Gastrocnemius medialis (tissue), 4 donors: ENCODE measurements at regions not wholly inside any gene's neighbourhood (a gene's known extent, or its start where the extent isn't known, plus 50 kb on each side); places are given as distances from the start of the nearest gene placed in this dataset.

Source experiments
- ATAC-seq, 2 donors: fragments of 150-250 bp; one replicate each; pipeline ENCODE4 v1.9.1; 2016
- DNase-seq, 2 donors: peaks; one replicate each; pipeline ENCODE4 v3.0.0-alpha.2; 2019
- H3K27ac ChIP-seq, 4 donors: fragments of 200-600 bp; sonication (generic); 1 replicate in 1 of 4; 2 replicates in 3 of 4; pipeline ENCODE4 v1.5.1; 2016 to 2018; ENCODE audit warnings: mild to moderate bottlenecking in 2 of 4, moderate library complexity in 1 of 4
- H3K27me3 ChIP-seq, 3 donors: fragments of 200-600 bp; sonication (generic) in 2 of 3; 1 replicate in 1 of 3; 2 replicates in 2 of 3; pipeline versions ENCODE4 v1.5.1 to v1.6.0; 2016 to 2019; ENCODE audit warnings: mild to moderate bottlenecking in 1 of 3, moderate library complexity in 1 of 3
- H3K36me3 ChIP-seq, 2 donors: fragments of 200-600 bp; sonication (generic) in 1 of 2; one replicate each; pipeline ENCODE4 v1.5.1; 2017 to 2018
- H3K4me1 ChIP-seq, 2 donors: fragments of 200-600 bp; sonication (generic) in 1 of 2; one replicate each; pipeline ENCODE4 v1.5.1; 2016 to 2017; ENCODE audit warnings: mild to moderate bottlenecking in 2 of 2
- H3K4me3 ChIP-seq, 4 donors: fragments of 200-600 bp; sonication (generic) in 3 of 4; 1 replicate in 1 of 4; 2 replicates in 3 of 4; pipeline ENCODE4 v1.5.1; 2016 to 2019; ENCODE audit warnings: mild to moderate bottlenecking in 2 of 4
- H3K9me3 ChIP-seq, 3 donors: fragments of 200-600 bp; sonication (generic) in 2 of 3; 1 replicate in 1 of 3; 2 replicates in 2 of 3; pipeline ENCODE4 v1.5.1; 2016 to 2019
- POLR2A ChIP-seq, 2 donors: fragments of 450-650 bp; IDR thresholded peaks; one replicate each; pipeline ENCODE4 v1.6.1; 2017; ENCODE audit warnings: antibody characterized with exemption in 2 of 2, mild to moderate bottlenecking in 2 of 2, moderate library complexity in 2 of 2
- in situ Hi-C, 4 donors: fragments of 200-750 bp; cut with MboI; loops; one replicate each; pipeline versions ENCODE4 v1.15.0 to v1.8.0; 2017; ENCODE audit warnings: low sequenced_read_pairs in 4 of 4
- intact Hi-C: fragments of 100-400 bp; cut with DNase I; formaldehyde crosslinking; loops from one replicate; pipeline ENCODE4 v1.15.1; 2023; ENCODE audit warnings: low total_unique reads
- TF ChIP-seq, protein P1 (sequence below), 5 experiments: fragments of 450-650 bp in 3 of 5; fragments of 200-600 bp in 2 of 5; sonication (generic) in 2 of 5; IDR thresholded peaks in 4 of 5; conservative IDR thresholded peaks in 1 of 5; 1 replicate in 4 of 5; 2 replicates in 1 of 5; pipeline ENCODE4 v1.5.1; 2016 to 2019; ENCODE audit warnings: antibody characterized with exemption in 5 of 5, mild to moderate bottlenecking in 3 of 5, moderate library complexity in 3 of 5

DNA sequence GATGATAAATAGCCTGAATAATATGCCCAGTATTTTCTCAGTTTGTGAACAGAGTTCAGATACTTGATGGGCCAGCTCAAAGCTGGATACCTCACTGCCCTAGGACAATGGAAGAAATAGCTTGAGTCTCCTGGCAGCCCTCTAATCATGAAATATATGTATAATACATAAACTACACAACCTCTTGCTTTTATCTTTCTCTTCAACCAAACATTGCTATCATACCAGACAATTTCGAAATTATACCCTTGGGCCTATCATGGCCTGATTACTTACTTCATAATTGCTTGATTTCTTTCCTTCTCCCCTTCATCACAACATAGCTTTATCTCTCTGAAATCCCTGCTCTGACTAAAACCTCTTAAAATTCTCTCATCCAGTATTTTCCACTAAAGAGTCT is 1144.9 kb upstream of the C9orf72 start:
- H3K27ac ChIP-seq: no peak overlapping the region
- H3K27me3 ChIP-seq: no peaks in the 10 kb centered on the region
- no peak overlapping the region for H3K4me3 ChIP-seq
- H3K9me3 ChIP-seq: no peaks in the 10 kb centered on the region
- no peaks in the 10 kb centered on the region for H3K36me3 ChIP-seq
- intact Hi-C loops: no loop called here
- ATAC-seq (no peak), DNase-seq (no peak)
- in situ Hi-C loops: no loop called here
- no peaks in the 10 kb centered on the region for H3K4me1 ChIP-seq
- TF ChIP-seq POLR2A (IDR thresholded peaks at IDR 0.05): no peak
- TF ChIP-seq, protein P1, sequence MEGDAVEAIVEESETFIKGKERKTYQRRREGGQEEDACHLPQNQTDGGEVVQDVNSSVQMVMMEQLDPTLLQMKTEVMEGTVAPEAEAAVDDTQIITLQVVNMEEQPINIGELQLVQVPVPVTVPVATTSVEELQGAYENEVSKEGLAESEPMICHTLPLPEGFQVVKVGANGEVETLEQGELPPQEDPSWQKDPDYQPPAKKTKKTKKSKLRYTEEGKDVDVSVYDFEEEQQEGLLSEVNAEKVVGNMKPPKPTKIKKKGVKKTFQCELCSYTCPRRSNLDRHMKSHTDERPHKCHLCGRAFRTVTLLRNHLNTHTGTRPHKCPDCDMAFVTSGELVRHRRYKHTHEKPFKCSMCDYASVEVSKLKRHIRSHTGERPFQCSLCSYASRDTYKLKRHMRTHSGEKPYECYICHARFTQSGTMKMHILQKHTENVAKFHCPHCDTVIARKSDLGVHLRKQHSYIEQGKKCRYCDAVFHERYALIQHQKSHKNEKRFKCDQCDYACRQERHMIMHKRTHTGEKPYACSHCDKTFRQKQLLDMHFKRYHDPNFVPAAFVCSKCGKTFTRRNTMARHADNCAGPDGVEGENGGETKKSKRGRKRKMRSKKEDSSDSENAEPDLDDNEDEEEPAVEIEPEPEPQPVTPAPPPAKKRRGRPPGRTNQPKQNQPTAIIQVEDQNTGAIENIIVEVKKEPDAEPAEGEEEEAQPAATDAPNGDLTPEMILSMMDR (IDR thresholded peaks at IDR 0.05 in 4 of 5, conservative IDR thresholded peaks at IDR 0.05 in 1 of 5): no peak

DNA sequence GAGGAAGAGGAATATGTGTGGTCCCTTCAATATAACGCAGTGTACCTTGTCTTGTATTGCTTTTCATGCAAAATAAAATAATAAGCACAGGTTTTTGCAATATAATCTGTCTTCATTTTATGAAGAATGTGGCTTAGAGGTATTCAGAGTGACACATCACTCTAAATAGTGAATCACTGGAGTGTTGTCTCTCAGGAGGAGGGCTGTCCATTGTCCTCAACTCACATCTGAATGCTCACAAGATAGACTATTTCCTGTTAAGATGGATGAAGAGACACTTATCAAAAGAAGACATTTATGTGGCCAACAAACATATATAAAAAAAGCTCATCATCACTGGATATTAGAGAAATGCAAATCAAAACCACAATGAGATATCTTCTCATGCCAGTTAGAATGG is 1147.5 kb upstream of the C9orf72 start:
- in situ Hi-C loops: no loop called here
- Histone ChIP-seq H3K27me3 (no peaks in the 10 kb centered on the region), H3K36me3 (no peaks in the 10 kb centered on the region), H3K27ac (no peak overlapping the region), H3K4me1 (no peaks in the 10 kb centered on the region), H3K4me3 (no peak overlapping the region), H3K9me3 (no peaks in the 10 kb centered on the region)
- DNase-seq (no peak), ATAC-seq (no peak)
- intact Hi-C loops: no loop called here
- no peak for TF ChIP-seq POLR2A (IDR thresholded peaks at IDR 0.05)
- TF ChIP-seq, protein P1 (IDR thresholded peaks at IDR 0.05 in 4 of 5, conservative IDR thresholded peaks at IDR 0.05 in 1 of 5): no peak

DNA sequence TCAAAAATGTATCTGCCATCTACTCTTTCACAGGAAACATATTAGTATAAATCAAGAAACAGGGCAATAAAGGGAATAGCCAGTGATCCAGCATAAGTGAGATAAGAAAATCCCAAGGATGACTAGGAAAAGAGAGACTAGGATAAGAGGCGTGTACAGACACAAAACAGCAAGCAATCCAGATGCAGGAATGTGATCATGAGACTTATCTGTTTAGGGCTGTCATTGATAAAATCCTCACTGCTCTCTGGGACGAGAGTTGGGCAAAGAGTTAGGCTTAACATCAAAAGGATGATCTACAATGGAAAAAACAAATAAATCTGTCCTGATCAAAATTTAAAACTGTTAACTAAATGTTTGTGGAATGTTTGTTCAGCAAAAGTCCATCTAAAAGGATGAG is 1156.8 kb upstream of the C9orf72 start:
- Histone ChIP-seq H3K4me3 (no peak overlapping the region), H3K36me3 (no peaks in the 10 kb centered on the region), H3K27ac (no peak overlapping the region), H3K9me3 (no peaks in the 10 kb centered on the region), H3K4me1 (no peaks in the 10 kb centered on the region), H3K27me3 (no peaks in the 10 kb centered on the region)
- ATAC-seq (no peak), DNase-seq (no peak)
- TF ChIP-seq, protein P1 (IDR thresholded peaks at IDR 0.05 in 4 of 5, conservative IDR thresholded peaks at IDR 0.05 in 1 of 5): no peak
- TF ChIP-seq POLR2A (IDR thresholded peaks at IDR 0.05): no peak
- in situ Hi-C loops (no loop called here), intact Hi-C loops (no loop called here)

DNA sequence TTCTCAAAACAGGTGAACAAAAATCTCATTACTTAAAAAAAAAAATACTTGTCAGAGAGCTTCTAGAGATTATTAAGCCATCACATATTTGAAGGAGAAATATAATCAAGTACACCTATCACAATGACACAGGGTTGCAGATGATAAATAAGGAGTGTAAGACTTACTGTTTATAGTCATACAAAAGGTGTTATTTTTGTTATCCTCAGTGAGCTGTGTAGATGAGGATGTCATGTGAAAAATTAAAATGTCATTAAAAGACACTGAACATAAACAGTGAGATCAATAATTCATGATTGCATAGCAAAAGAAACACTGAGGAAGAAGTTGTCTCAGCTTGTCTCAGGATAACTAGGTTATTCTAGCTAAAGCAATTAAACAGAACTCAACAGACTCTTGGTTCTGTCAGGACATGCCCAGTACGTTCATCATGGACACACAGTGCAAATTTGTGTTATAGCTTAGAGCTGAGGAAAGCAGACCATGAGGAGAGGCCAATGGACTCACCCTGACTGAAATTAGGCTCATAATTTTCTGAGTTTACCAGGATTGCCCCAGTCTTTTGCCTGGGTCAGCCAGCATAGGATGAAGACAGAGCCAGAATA is 1162.6 kb upstream of the C9orf72 start:
- no peaks in the 10 kb centered on the region for H3K27me3 ChIP-seq
- no peak overlapping the region for H3K4me3 ChIP-seq
- in situ Hi-C loops: no loop called here
- no peak for TF ChIP-seq POLR2A (IDR thresholded peaks at IDR 0.05)
- TF ChIP-seq, protein P1 (IDR thresholded peaks at IDR 0.05 in 4 of 5, conservative IDR thresholded peaks at IDR 0.05 in 1 of 5): no peak
- DNase-seq (no peak), ATAC-seq (no peak)
- no peaks in the 10 kb centered on the region for H3K4me1 ChIP-seq
- no peaks in the 10 kb centered on the region for H3K9me3 ChIP-seq
- intact Hi-C loops: no loop called here
- H3K27ac ChIP-seq: no peak overlapping the region
- H3K36me3 ChIP-seq: no peaks in the 10 kb centered on the region

DNA sequence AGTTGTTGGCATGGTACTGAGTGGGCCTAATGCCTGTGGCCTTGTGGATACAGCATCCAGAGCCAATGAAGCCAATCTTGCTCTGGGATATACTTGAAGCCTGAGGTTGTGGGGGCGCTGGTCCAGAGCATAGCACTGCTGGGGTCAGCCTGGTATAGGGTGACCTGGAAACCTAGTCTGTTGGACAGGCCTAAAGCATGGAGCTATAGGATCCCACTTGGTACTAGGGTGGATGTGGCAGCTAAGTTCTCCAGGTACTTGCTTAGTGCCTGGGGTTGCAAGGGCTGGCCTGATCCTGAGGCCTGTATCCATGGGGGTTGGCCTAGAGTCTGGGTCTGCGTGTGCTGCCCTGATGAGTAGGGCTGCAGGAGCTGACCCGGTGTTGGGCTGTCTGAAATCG is 1168.2 kb upstream of the C9orf72 start:
- ATAC-seq: no peak
- intact Hi-C loops: no loop called here
- H3K4me3 ChIP-seq: no peak overlapping the region

More for the DNA sequence above, 1168.2 kb upstream of the C9orf72 start:
- DNase-seq: no peak
- Histone ChIP-seq H3K36me3 (no peaks in the 10 kb centered on the region), H3K27ac (no peak overlapping the region), H3K27me3 (no peaks in the 10 kb centered on the region), H3K4me1 (no peaks in the 10 kb centered on the region), H3K9me3 (no peaks in the 10 kb centered on the region)
- TF ChIP-seq, protein P1 (IDR thresholded peaks at IDR 0.05 in 4 of 5, conservative IDR thresholded peaks at IDR 0.05 in 1 of 5): no peak
- TF ChIP-seq POLR2A (IDR thresholded peaks at IDR 0.05): no peak
- in situ Hi-C loops: no loop called here
